Non-pigmented ciliary epithelial cell (primary cell): ENCODE measurements at regions not wholly inside any gene's neighbourhood (a gene's known extent, or its start where the extent isn't known, plus 50 kb on each side); places are given as distances from the start of the nearest gene placed in this dataset.

ENCODE experiments used
- DNase-seq: peaks from one replicate; pipeline ENCODE4 v3.0.0-alpha.2; 2010; ENCODE audit warnings: low read depth

GRCh38 chr5:168168978-168169698 is 122.3 kb upstream of the WWC1 start:
- no peak for DNase-seq

- DNase-seq = no peak
Measured at GRCh38 chr5:168169791-168170190, 121.7 kb upstream of the WWC1 start.

GRCh38 chr5:168171901-168172759 is 119.3 kb upstream of the WWC1 start:
- no peak for DNase-seq

- DNase-seq = no peak
Measured at GRCh38 chr5:168172760-168173223, 118.7 kb upstream of the WWC1 start.

- no peak for DNase-seq
Measured at GRCh38 chr5:168174376-168174775, 117.1 kb upstream of the WWC1 start.

GRCh38 chr5:168176251-168176650 is 115.2 kb upstream of the WWC1 start:
- no peak for DNase-seq

- DNase-seq = no peak
Measured at GRCh38 chr5:168176941-168177340, 114.5 kb upstream of the WWC1 start.

GRCh38 chr5:168177831-168178450 is 113.5 kb upstream of the WWC1 start:
- DNase-seq = no peak

GRCh38 chr5:168179192-168179593 is 112.3 kb upstream of the WWC1 start:
- DNase-seq = no peak

GRCh38 chr5:168182269-168182668 is 109.2 kb upstream of the WWC1 start:
- DNase-seq = no peak

- DNase-seq = no peak
Measured at GRCh38 chr5:168184103-168184502, 107.3 kb upstream of the WWC1 start.

GRCh38 chr5:168186289-168187074 is 105.0 kb upstream of the WWC1 start:
- no peak for DNase-seq

GRCh38 chr5:168187614-168188013 is 103.8 kb upstream of the WWC1 start:
- DNase-seq = no peak

- no peak for DNase-seq
Measured at GRCh38 chr5:168188182-168188581, 103.3 kb upstream of the WWC1 start.

- no peak for DNase-seq
Measured at GRCh38 chr5:168192120-168192519, 99.3 kb upstream of the WWC1 start.

GRCh38 chr5:168193493-168194250 is 97.8 kb upstream of the WWC1 start:
- no peak for DNase-seq

GRCh38 chr5:168195110-168195509 is 96.3 kb upstream of the WWC1 start:
- no peak for DNase-seq

GRCh38 chr5:168198359-168198758 is 93.1 kb upstream of the WWC1 start:
- DNase-seq = no peak

- no peak for DNase-seq
Measured at GRCh38 chr5:168202996-168203395, 88.4 kb upstream of the WWC1 start.

- no peak for DNase-seq
Measured at GRCh38 chr5:168204165-168204564, 87.3 kb upstream of the WWC1 start.

GRCh38 chr5:168207450-168208029 is 83.9 kb upstream of the WWC1 start:
- DNase-seq = no peak
